ENCODE measurements at regions not wholly inside any gene's neighbourhood (a gene's known extent, or its start where the extent isn't known, plus 50 kb on each side); places are given as distances from the start of the nearest gene placed in this dataset.

- H3K4me3 ChIP-seq (ENCODE audit: control insufficient read depth, low read depth, low read length) = no peak overlapping the region
- DNase-seq (ENCODE audit: low read depth) = peak; percentile 91
- no peak for TF ChIP-seq CTCF (conservative IDR thresholded peaks at IDR 0.05; ENCODE audit: control insufficient read depth, insufficient read depth, low read depth, low read length)
Observed at GRCh38 chr1:78339490-78339889, 151.3 kb upstream of the PTGFR start.

- no peak overlapping the region for H3K4me3 ChIP-seq (ENCODE audit: control insufficient read depth, low read depth, low read length)
- TF ChIP-seq CTCF (conservative IDR thresholded peaks at IDR 0.05; ENCODE audit: control insufficient read depth, insufficient read depth, low read depth, low read length) = no peak
- peak; percentile 93 for DNase-seq (ENCODE audit: low read depth)
Observed at GRCh38 chr1:78340006-78340405, 150.8 kb upstream of the PTGFR start.

- TF ChIP-seq CTCF (conservative IDR thresholded peaks at IDR 0.05; ENCODE audit: control insufficient read depth, insufficient read depth, low read depth, low read length) = no peak
- H3K4me3 ChIP-seq (ENCODE audit: control insufficient read depth, low read depth, low read length) = no peak overlapping the region
- no peak for DNase-seq (ENCODE audit: low read depth)
Observed at GRCh38 chr1:78348496-78349284, 142.1 kb upstream of the PTGFR start.

GRCh38 chr1:78351551-78352216, 139.1 kb upstream of the PTGFR start:
- no peak overlapping the region for H3K4me3 ChIP-seq (ENCODE audit: control insufficient read depth, low read depth, low read length)
- TF ChIP-seq CTCF (conservative IDR thresholded peaks at IDR 0.05; ENCODE audit: control insufficient read depth, insufficient read depth, low read depth, low read length) = no peak
- DNase-seq (ENCODE audit: low read depth) = no peak

- peak; percentile 63 for DNase-seq (ENCODE audit: low read depth)
- H3K4me3 ChIP-seq (ENCODE audit: control insufficient read depth, low read depth, low read length) = no peak overlapping the region
Observed at GRCh38 chr1:78355656-78356055, 135.1 kb upstream of the PTGFR start.

GRCh38 chr1:78358165-78358564, 132.6 kb upstream of the PTGFR start:
- no peak overlapping the region for H3K4me3 ChIP-seq (ENCODE audit: control insufficient read depth, low read depth, low read length)
- no peak for TF ChIP-seq CTCF (conservative IDR thresholded peaks at IDR 0.05; ENCODE audit: control insufficient read depth, insufficient read depth, low read depth, low read length)
- DNase-seq (ENCODE audit: low read depth) = no peak

More at GRCh38 chr1:78355656-78356055, 135.1 kb upstream of the PTGFR start:
- no peak for TF ChIP-seq CTCF (conservative IDR thresholded peaks at IDR 0.05; ENCODE audit: control insufficient read depth, insufficient read depth, low read depth, low read length)
